GM21360 (cell line): ENCODE measurements at regions not wholly inside any gene's neighbourhood (a gene's known extent, or its start where the extent isn't known, plus 50 kb on each side); places are given as distances from the start of the nearest gene placed in this dataset.

Experiments used
- ATAC-seq: cut with Tn5 transposase; IDR thresholded peaks from one replicate; pipeline ENCODE4 v1.9.1; 2021; ENCODE audit warnings: mild to moderate bottlenecking, moderate library complexity; ENCODE audit not compliant: unreplicated experiment

- no peak for ATAC-seq
Measured at GRCh38 chr5:125517973-125518550, 771.6 kb upstream of the ZNF608 start.

GRCh38 chr5:125521289-125521688, 774.9 kb upstream of the ZNF608 start:
- no peak for ATAC-seq

GRCh38 chr5:125525356-125525755, 778.9 kb upstream of the ZNF608 start:
- ATAC-seq, result no peak

- ATAC-seq, result no peak
Measured at GRCh38 chr5:125526966-125527365, 780.5 kb upstream of the ZNF608 start.

- no peak for ATAC-seq
Measured at GRCh38 chr5:125528881-125529280, 782.4 kb upstream of the ZNF608 start.

- no peak for ATAC-seq
Measured at GRCh38 chr5:125530833-125531615, 784.6 kb upstream of the ZNF608 start.

GRCh38 chr5:125536095-125536494, 789.7 kb upstream of the ZNF608 start:
- ATAC-seq, result no peak

GRCh38 chr5:125536582-125536981, 790.1 kb upstream of the ZNF608 start:
- ATAC-seq, result no peak

GRCh38 chr5:125537661-125538060, 791.2 kb upstream of the ZNF608 start:
- no peak for ATAC-seq

- ATAC-seq, result no peak
Measured at GRCh38 chr5:125538469-125538868, 792.0 kb upstream of the ZNF608 start.

- ATAC-seq, result no peak
Measured at GRCh38 chr5:125541085-125541484, 794.6 kb upstream of the ZNF608 start.

GRCh38 chr5:125549322-125549911, 803.0 kb upstream of the ZNF608 start:
- ATAC-seq, result no peak

- no peak for ATAC-seq
Measured at GRCh38 chr5:125550274-125550673, 803.8 kb upstream of the ZNF608 start.

GRCh38 chr5:125551246-125551645, 804.8 kb upstream of the ZNF608 start:
- ATAC-seq, result no peak

GRCh38 chr5:125551797-125552196, 805.4 kb upstream of the ZNF608 start:
- ATAC-seq, result no peak

GRCh38 chr5:125552486-125552885, 806.0 kb upstream of the ZNF608 start:
- ATAC-seq, result no peak

GRCh38 chr5:125554355-125554754, 807.9 kb upstream of the ZNF608 start:
- ATAC-seq, result no peak

GRCh38 chr5:125555591-125555990, 809.2 kb upstream of the ZNF608 start:
- no peak for ATAC-seq

- ATAC-seq, result no peak
Measured at GRCh38 chr5:125558016-125558415, 811.6 kb upstream of the ZNF608 start.

GRCh38 chr5:125558466-125558865, 812.0 kb upstream of the ZNF608 start:
- no peak for ATAC-seq

- ATAC-seq, result no peak
Measured at GRCh38 chr5:125559296-125559695, 812.9 kb upstream of the ZNF608 start.
